ENCODE measurements at regions not wholly inside any gene's neighbourhood (a gene's known extent, or its start where the extent isn't known, plus 50 kb on each side); places are given as distances from the start of the nearest gene placed in this dataset.

DNA sequence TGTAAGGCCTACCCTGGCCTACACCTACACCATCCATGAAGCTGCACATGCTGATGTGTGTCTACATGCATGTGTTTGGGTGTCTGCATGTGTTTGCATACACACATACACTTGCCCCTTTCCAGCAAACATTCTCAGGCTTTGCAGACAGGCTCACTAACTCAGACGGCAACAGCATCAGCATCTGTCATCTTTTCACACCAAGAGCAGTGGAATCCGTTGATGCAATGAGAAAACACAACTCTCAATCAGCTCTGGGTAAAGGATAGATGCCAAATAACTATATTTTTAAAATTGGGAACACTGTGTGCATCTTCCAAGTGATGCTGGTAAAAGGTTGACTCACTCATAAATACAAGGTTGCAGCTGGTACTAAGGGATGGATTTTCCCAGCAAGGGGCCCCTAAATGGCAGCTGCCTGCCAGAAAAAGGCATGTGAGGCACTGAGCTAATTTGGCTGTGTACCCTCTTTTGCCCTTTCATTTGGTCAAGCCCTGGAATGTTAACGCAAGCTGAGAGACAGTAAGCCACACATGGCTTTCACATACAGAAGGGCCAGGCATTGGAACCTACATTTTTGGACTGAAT, 296.3 kb upstream of the NPSR1 start:
- H3K36me3 ChIP-seq (replicated peaks) = no peaks in the 10 kb centered on the region
- in situ Hi-C loops (cut with HindIII; ENCODE audit: low pct_ligation_motif_present, low sequenced_read_pairs) = no loop called here
- H3K4me3 ChIP-seq (ENCODE audit: low read depth, low read length) = no peak overlapping the region
- H3K27me3 ChIP-seq (replicated peaks) = no peaks in the 10 kb centered on the region
- TF ChIP-seq, protein P1, sequence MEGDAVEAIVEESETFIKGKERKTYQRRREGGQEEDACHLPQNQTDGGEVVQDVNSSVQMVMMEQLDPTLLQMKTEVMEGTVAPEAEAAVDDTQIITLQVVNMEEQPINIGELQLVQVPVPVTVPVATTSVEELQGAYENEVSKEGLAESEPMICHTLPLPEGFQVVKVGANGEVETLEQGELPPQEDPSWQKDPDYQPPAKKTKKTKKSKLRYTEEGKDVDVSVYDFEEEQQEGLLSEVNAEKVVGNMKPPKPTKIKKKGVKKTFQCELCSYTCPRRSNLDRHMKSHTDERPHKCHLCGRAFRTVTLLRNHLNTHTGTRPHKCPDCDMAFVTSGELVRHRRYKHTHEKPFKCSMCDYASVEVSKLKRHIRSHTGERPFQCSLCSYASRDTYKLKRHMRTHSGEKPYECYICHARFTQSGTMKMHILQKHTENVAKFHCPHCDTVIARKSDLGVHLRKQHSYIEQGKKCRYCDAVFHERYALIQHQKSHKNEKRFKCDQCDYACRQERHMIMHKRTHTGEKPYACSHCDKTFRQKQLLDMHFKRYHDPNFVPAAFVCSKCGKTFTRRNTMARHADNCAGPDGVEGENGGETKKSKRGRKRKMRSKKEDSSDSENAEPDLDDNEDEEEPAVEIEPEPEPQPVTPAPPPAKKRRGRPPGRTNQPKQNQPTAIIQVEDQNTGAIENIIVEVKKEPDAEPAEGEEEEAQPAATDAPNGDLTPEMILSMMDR (IDR thresholded peaks at IDR 0.05; ENCODE audit: low read depth, low read length, missing control alignments) = no peak
- no peak overlapping the region for H3K27ac ChIP-seq
- DNase-seq = no peak

DNA sequence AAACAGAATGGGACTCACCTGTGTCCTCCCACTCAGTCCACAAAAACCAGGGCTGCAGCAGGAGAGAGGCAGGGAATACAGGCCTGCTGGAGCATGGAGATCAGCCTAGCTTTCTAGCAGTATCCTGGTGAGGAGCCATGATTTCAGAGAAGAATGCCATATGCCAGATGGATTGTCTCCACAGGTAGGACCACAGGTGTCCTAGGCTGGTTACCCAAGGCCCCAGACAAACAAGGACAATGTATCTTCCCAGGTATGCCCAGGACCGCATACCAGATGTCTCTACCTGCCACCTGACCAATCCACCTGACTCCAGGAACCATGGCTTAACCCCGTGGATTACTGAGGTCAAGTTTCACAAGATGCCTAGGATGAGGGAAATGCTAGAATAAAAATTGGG, 295.4 kb upstream of the NPSR1 start:
- TF ChIP-seq, protein P1 (IDR thresholded peaks at IDR 0.05; ENCODE audit: low read depth, low read length, missing control alignments) = no peak
- in situ Hi-C loops (cut with HindIII; ENCODE audit: low pct_ligation_motif_present, low sequenced_read_pairs) = no loop called here
- Histone ChIP-seq H3K4me3 (ENCODE audit: low read depth, low read length) (no peak overlapping the region), H3K27me3 (replicated peaks) (no peaks in the 10 kb centered on the region), H3K36me3 (replicated peaks) (no peaks in the 10 kb centered on the region), H3K27ac (no peak overlapping the region)
- no peak for DNase-seq

DNA sequence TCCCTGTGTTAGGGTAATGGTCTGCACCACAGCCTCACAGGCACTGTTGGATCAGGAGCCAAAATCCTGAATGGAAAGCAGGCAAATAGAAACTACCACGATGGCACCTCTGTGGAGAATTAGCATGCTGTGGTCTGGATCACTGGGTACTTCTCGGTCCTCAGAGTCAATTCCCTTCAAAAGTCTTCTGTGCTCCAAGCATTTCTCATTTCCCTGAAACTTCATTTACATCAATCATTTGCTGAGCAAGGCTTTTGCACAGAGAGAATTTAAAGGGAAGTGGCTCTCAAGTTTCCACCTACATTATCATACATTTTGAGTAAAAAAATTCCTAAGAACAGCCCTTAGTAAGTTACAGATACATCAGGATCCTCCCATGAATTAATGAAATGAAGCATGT, 293.9 kb upstream of the NPSR1 start:
- TF ChIP-seq, protein P1 (IDR thresholded peaks at IDR 0.05; ENCODE audit: low read depth, low read length, missing control alignments) = no peak
- DNase-seq = no peak

DNA sequence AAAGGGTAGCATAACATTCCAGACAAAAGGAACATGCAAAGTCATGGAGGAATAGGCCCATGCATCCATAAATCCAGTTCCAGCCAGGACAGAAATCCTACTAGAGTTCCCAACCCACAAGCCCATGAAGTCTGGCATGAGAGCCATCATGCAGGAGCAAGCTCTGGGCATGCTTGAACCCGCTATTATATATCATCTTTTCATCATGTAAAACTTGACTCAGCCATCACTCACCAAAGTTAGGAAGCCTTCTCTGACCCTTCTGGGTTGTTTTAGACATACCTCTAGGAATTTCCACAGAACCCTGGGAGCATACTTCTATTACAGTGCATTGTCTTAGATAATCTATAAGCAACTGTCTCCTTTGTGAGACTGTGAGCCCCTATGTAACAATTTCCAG, 293.0 kb upstream of the NPSR1 start:
- H3K36me3 ChIP-seq (replicated peaks) = no peaks in the 10 kb centered on the region
- H3K27ac ChIP-seq = no peak overlapping the region
- no peaks in the 10 kb centered on the region for H3K27me3 ChIP-seq (replicated peaks)
- DNase-seq = no peak
- no peak overlapping the region for H3K4me3 ChIP-seq (ENCODE audit: low read depth, low read length)
- TF ChIP-seq, protein P1 (IDR thresholded peaks at IDR 0.05; ENCODE audit: low read depth, low read length, missing control alignments) = no peak
- in situ Hi-C loops (cut with HindIII; ENCODE audit: low pct_ligation_motif_present, low sequenced_read_pairs) = no loop called here

More for the DNA sequence above, 293.9 kb upstream of the NPSR1 start:
- no peak overlapping the region for H3K27ac ChIP-seq
- no peaks in the 10 kb centered on the region for H3K27me3 ChIP-seq (replicated peaks)
- H3K36me3 ChIP-seq (replicated peaks) = no peaks in the 10 kb centered on the region
- H3K4me3 ChIP-seq (ENCODE audit: low read depth, low read length) = no peak overlapping the region
- in situ Hi-C loops (cut with HindIII; ENCODE audit: low pct_ligation_motif_present, low sequenced_read_pairs) = no loop called here

DNA sequence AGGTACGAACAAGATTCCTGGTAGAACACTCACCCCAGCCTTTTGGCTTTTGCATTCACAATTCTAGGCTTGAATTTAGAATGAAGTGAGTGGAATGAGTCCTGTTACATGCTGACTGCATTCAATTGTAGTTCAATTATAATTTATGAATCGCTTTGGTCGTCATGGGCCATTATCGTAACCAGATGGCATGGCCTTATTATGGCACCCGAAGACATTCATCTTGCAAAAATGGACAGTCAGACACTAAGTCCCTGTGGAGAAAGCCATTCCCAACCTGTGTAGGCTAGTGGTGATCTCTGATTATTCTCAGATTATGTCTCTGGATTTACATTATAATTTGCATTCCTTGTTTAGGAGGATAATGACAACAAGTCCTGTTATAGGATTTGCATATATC, 292.4 kb upstream of the NPSR1 start:
- DNase-seq = no peak
- H3K4me3 ChIP-seq (ENCODE audit: low read depth, low read length) = no peak overlapping the region
- H3K27ac ChIP-seq = no peak overlapping the region
- no peaks in the 10 kb centered on the region for H3K36me3 ChIP-seq (replicated peaks)
- H3K27me3 ChIP-seq (replicated peaks) = no peaks in the 10 kb centered on the region
- in situ Hi-C loops (cut with HindIII; ENCODE audit: low pct_ligation_motif_present, low sequenced_read_pairs) = no loop called here
- TF ChIP-seq, protein P1 (IDR thresholded peaks at IDR 0.05; ENCODE audit: low read depth, low read length, missing control alignments) = no peak

DNA sequence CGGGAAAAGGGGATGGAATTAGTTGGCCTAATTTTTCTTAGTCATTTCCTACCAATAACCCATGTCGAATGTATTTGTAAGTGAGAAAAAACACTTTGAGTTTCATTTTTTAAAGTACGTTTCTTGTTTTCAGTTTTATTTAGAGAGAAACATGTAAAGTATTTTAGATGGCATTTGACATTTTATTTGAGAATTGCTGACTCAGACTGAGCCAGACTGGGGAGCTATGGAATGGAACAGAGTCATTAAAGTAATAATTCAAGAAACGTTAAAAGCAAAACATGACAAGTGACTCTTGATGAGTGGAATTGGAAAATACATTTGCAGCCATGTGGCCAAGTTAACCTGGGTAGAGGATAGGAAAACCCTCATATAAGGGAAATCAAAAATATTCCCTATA, 286.1 kb upstream of the NPSR1 start:
- no peak for DNase-seq
- no peak overlapping the region for H3K4me3 ChIP-seq (ENCODE audit: low read depth, low read length)
- H3K27ac ChIP-seq = no peak overlapping the region
- TF ChIP-seq, protein P1 (IDR thresholded peaks at IDR 0.05; ENCODE audit: low read depth, low read length, missing control alignments) = no peak
- H3K36me3 ChIP-seq (replicated peaks) = no peaks in the 10 kb centered on the region
- in situ Hi-C loops (cut with HindIII; ENCODE audit: low pct_ligation_motif_present, low sequenced_read_pairs) = no loop called here
- no peaks in the 10 kb centered on the region for H3K27me3 ChIP-seq (replicated peaks)
